Endothelial cell of umbilical vein (primary cell): ENCODE measurements at regions not wholly inside any gene's neighbourhood (a gene's known extent, or its start where the extent isn't known, plus 50 kb on each side); places are given as distances from the start of the nearest gene placed in this dataset.

Experiments
- BruUV-seq: library from RNA; stranded (reverse); fragments of 400-500 nt; replicated peaks from 2 replicates; lab custom pipeline; 2021; lab: Mats Ljungman, UMichigan
- CTCF ChIA-PET: fragments of 300-600, 350-600 bp; sonication (Branson Sonifier 250); formaldehyde crosslinking; loops from one replicate; lab custom pipeline; 2021; ENCODE audit warnings: antibody characterized with exemption, inconsistent platforms; lab: Charles Lee
- POLR2A ChIA-PET: fragments of 300-600, 350-600 bp; sonication (Branson Sonifier 250); formaldehyde crosslinking; loops from one replicate; lab custom pipeline; 2021; ENCODE audit warnings: antibody characterized with exemption, inconsistent platforms; lab: Charles Lee
- DNase-seq: peaks from one replicate; pipeline ENCODE4 v3.0.0-alpha.2; 2011; ENCODE audit warnings: low read depth, low spot score
- FAIRE-seq: peaks from 2 replicates; lab custom pipeline; 2011; peaks lifted over from hg19 to GRCh38; lab: Jason Lieb, UNC
- H2AFZ ChIP-seq: 2 replicates; pipeline ENCODE4 v1.6.0; 2012; ENCODE audit warnings: low read depth, low read length, control low read depth, inconsistent platforms
- H3K27ac ChIP-seq: 2 replicates; pipeline ENCODE4 v1.5.1; 2011; ENCODE audit warnings: low read depth, mild to moderate bottlenecking, control low read depth, low read length, moderate library complexity; ENCODE audit not compliant: insufficient read depth
- H3K27me3 ChIP-seq, 2 experiments: 2 replicates each; pipeline versions ENCODE4 v1.6.0 to v1.6.1; 2011; ENCODE audit warnings: low read length in 2 of 2, mixed read lengths in 1 of 2; ENCODE audit not compliant: control insufficient read depth in 2 of 2, insufficient read depth in 2 of 2
- H3K36me3 ChIP-seq, 2 experiments: 2 replicates in 1 of 2; 3 replicates in 1 of 2; pipeline ENCODE4 v1.5.1; 2011; ENCODE audit warnings: low read length in 2 of 2, mild to moderate bottlenecking in 1 of 2, moderate library complexity in 1 of 2; ENCODE audit not compliant: control insufficient read depth in 2 of 2, insufficient read depth in 2 of 2; ENCODE audit errors: extremely low read depth in 1 of 2
- H3K4me1 ChIP-seq: 3 replicates; pipeline ENCODE4 v1.5.1; 2011; ENCODE audit warnings: mild to moderate bottlenecking, low read length; ENCODE audit not compliant: control insufficient read depth, insufficient read depth; ENCODE audit errors: extremely low read depth
- H3K4me2 ChIP-seq: 2 replicates; pipeline ENCODE4 v1.6.1; 2011; ENCODE audit warnings: low read length, control low read depth, mixed read lengths; ENCODE audit not compliant: insufficient read depth
- H3K4me3 ChIP-seq, 3 experiments: fragments of 200-600 bp in 1 of 3; sonication (generic), shearing (Covaris generic) in 1 of 3; replicated peaks in 1 of 3; 2 replicates each; pipeline ENCODE4 v1.5.1; 2011 to 2016; ENCODE audit warnings: control low read depth in 3 of 3, low read length in 3 of 3, mild to moderate bottlenecking in 2 of 3, inconsistent platforms in 1 of 3, low read depth in 1 of 3, moderate library complexity in 1 of 3; ENCODE audit not compliant: insufficient read depth in 1 of 3
- H3K79me2 ChIP-seq: 2 replicates; pipeline ENCODE4 v1.6.0; 2012; ENCODE audit warnings: low read length, inconsistent platforms; ENCODE audit not compliant: control insufficient read depth, insufficient read depth
- H3K9ac ChIP-seq: replicated peaks from 2 replicates; pipeline ENCODE3; 2011; ENCODE audit warnings: low read length, control low read depth; ENCODE audit not compliant: insufficient read depth; ENCODE audit errors: extremely low read depth
- H3K9me1 ChIP-seq: replicated peaks from 3 replicates; pipeline ENCODE4 v1.6.0; 2011; ENCODE audit warnings: mild to moderate bottlenecking, low read length; ENCODE audit not compliant: control insufficient read depth, insufficient read depth; ENCODE audit errors: extremely low read depth
- H3K9me3 ChIP-seq: replicated peaks from 2 replicates; pipeline ENCODE4 v1.5.1; 2012; ENCODE audit warnings: low read length, inconsistent platforms; ENCODE audit not compliant: control insufficient read depth, insufficient read depth
- H4K20me1 ChIP-seq: replicated peaks from 2 replicates; pipeline ENCODE3; 2011; ENCODE audit warnings: mild to moderate bottlenecking, low read length; ENCODE audit not compliant: control insufficient read depth, insufficient read depth; ENCODE audit errors: extremely low read depth
- CTCF ChIP-seq, 2 donors: IDR thresholded peaks; 1 replicate in 1 of 2; 2 replicates in 1 of 2; pipeline ENCODE4 v1.5.1; 2011; ENCODE audit warnings: low read length in 2 of 2, mild to moderate bottlenecking in 2 of 2, moderate library complexity in 2 of 2, control low read depth in 1 of 2, inconsistent platforms in 1 of 2, low read depth in 1 of 2; ENCODE audit not compliant: insufficient read depth in 1 of 2; ENCODE audit errors: extremely low read depth in 1 of 2
- EZH2 ChIP-seq: IDR thresholded peaks from 2 replicates; pipeline ENCODE4 v1.6.1; 2012; ENCODE audit warnings: borderline replicate concordance, low read depth, mild to moderate bottlenecking, moderate library complexity, low read length, inconsistent platforms; ENCODE audit not compliant: severe bottlenecking
- FOS ChIP-seq: IDR thresholded peaks from 2 replicates; pipeline ENCODE4 v1.6.1; 2011; ENCODE audit warnings: mild to moderate bottlenecking, low read length, moderate library complexity, borderline replicate concordance; ENCODE audit not compliant: insufficient read depth
- GATA2 ChIP-seq: IDR thresholded peaks from 2 replicates; pipeline ENCODE4 v1.7.0; 2011; ENCODE audit warnings: low read depth, mild to moderate bottlenecking, moderate library complexity, mixed read lengths, low read length; ENCODE audit not compliant: insufficient read length, insufficient read depth
- JUN ChIP-seq: IDR thresholded peaks from 2 replicates; pipeline ENCODE4 v1.6.1; 2011; ENCODE audit warnings: borderline replicate concordance, low read depth; ENCODE audit not compliant: insufficient read length, insufficient read depth
- MAX ChIP-seq: IDR thresholded peaks from 2 replicates; pipeline ENCODE4 v1.6.1; 2011; ENCODE audit not compliant: insufficient read depth, insufficient read length
- MYC ChIP-seq: IDR thresholded peaks from one replicate; pipeline ENCODE4 v1.6.1; 2011; ENCODE audit warnings: mild to moderate bottlenecking, low read depth, low read length
- POLR2A ChIP-seq: IDR thresholded peaks from 2 replicates; pipeline ENCODE4 v1.6.1; 2012; ENCODE audit warnings: low read depth, mild to moderate bottlenecking, control low read depth, low read length
- POLR2AphosphoS5 ChIP-seq: IDR thresholded peaks from 2 replicates; pipeline ENCODE4 v1.6.1; 2012; ENCODE audit warnings: low read depth, mild to moderate bottlenecking, control low read depth, low read length, moderate library complexity; ENCODE audit not compliant: insufficient read depth
- dilution Hi-C: fragments of 300-500 bp; cut with MboI; formaldehyde crosslinking; loops from one replicate; pipeline ENCODE4 v1.15.0; 2019; ENCODE audit warnings: low sequenced_read_pairs; ENCODE audit not compliant: extremely low pct_ligation_motif_present
- intact Hi-C: fragments of 100-400 bp; cut with micrococcal nuclease; formaldehyde crosslinking; loops from one replicate; pipeline ENCODE4 v1.10.0; 2022

GRCh38 chr4:81833576-81833975, 361.9 kb upstream of the RASGEF1B start:
- DNase-seq (no peak), FAIRE-seq (no peak)
- H3K4me1 ChIP-seq: no peaks in the 10 kb centered on the region
- no peaks in the 10 kb centered on the region for H3K36me3 ChIP-seq
- BruUV-seq: no TSS peak
- dilution Hi-C loops: no loop called here
- no peak overlapping the region for H3K4me3 ChIP-seq
- ChIA-PET CTCF (no interaction called here), POLR2A (no interaction called here)
- no peak overlapping the region for H3K9ac ChIP-seq
- H3K4me2 ChIP-seq: no peak overlapping the region
- no peaks in the 10 kb centered on the region for H3K9me1 ChIP-seq
- H3K27me3 ChIP-seq: no peaks in the 10 kb centered on the region
- H4K20me1 ChIP-seq: no peaks in the 10 kb centered on the region
- H2AFZ ChIP-seq: no peak overlapping the region
- no peaks in the 10 kb centered on the region for H3K9me3 ChIP-seq
- no peaks in the 10 kb centered on the region for H3K79me2 ChIP-seq
- no peak for TF ChIP-seq FOS
- TF ChIP-seq CTCF (IDR thresholded peaks at IDR 0.05; ENCODE audit: extremely low read depth in 1 of 2, insufficient read depth in 1 of 2, low read depth in 1 of 2, low read length in 2 of 2): no peak
- no peak for TF ChIP-seq GATA2
- no peak for TF ChIP-seq POLR2AphosphoS5
- TF ChIP-seq POLR2A: no peak
- TF ChIP-seq MAX: no peak
- no peak for TF ChIP-seq JUN
- no peak for TF ChIP-seq MYC
- TF ChIP-seq EZH2: no peak
- no peak overlapping the region for H3K27ac ChIP-seq
- intact Hi-C loops: no loop called here
